Stomach (tissue), 8 donors: ENCODE measurements at regions not wholly inside any gene's neighbourhood (a gene's known extent, or its start where the extent isn't known, plus 50 kb on each side); places are given as distances from the start of the nearest gene placed in this dataset.

Experiments
- DNase-seq, 2 donors: peaks; one replicate each; pipeline versions ENCODE4 v3.0.0 to v3.0.0-alpha.2; 2013 to 2019
- H3K27ac ChIP-seq, 5 donors: fragments of 200-600 bp in 4 of 5; sonication (generic) in 4 of 5; one replicate each; pipeline ENCODE4 v1.5.1; 2013 to 2019; ENCODE audit warnings: mild to moderate bottlenecking in 1 of 5, moderate library complexity in 1 of 5
- H3K27me3 ChIP-seq, 3 donors: fragments of 200-600 bp; sonication (generic); one replicate each; pipeline ENCODE4 v1.5.1; 2017 to 2019; ENCODE audit warnings: mixed run types in 1 of 3
- H3K36me3 ChIP-seq, 4 donors: fragments of 200-600 bp; sonication (generic); 1 replicate in 3 of 4; 2 replicates in 1 of 4; pipeline ENCODE4 v1.5.1; 2016 to 2019
- H3K4me1 ChIP-seq, 4 donors: fragments of 200-600 bp; sonication (generic); one replicate each; pipeline ENCODE4 v1.5.1; 2016 to 2019
- H3K4me3 ChIP-seq, 4 donors: fragments of 200-600 bp; sonication (generic) in 3 of 4; one replicate each; pipeline ENCODE4 v1.5.1; 2016 to 2019; ENCODE audit warnings: mild to moderate bottlenecking in 1 of 4
- H3K9me3 ChIP-seq, 4 donors: fragments of 200-600 bp; sonication (generic); one replicate each; pipeline ENCODE4 v1.5.1; 2016 to 2019
- EP300 ChIP-seq: sonication (generic); formaldehyde crosslinking; IDR thresholded peaks from one replicate; pipeline ENCODE4 v1.6.1; 2017; ENCODE audit warnings: antibody characterized with exemption
- POLR2A ChIP-seq, 4 donors: fragments of 450-650 bp; IDR thresholded peaks; one replicate each; pipeline ENCODE4 v1.6.1; 2016; ENCODE audit warnings: antibody characterized with exemption in 4 of 4, control low read depth in 2 of 4, mild to moderate bottlenecking in 1 of 4, moderate library complexity in 1 of 4
- POLR2AphosphoS5 ChIP-seq, 3 donors: sonication (generic); formaldehyde crosslinking; IDR thresholded peaks; one replicate each; pipeline ENCODE4 v1.6.1; 2016; ENCODE audit warnings: antibody characterized with exemption in 3 of 3
- WGBS, 5 donors: extraction: QIAGEN DNeasy Blood & Tissue Kit in 3 of 5; methylation state at CpG; one replicate each; pipeline versions ENCODE4 v1.1.5 to v1.1.7; 2013 to 2018; 5-methylcytosine and 5-hydroxymethylcytosine counted together
- intact Hi-C: fragments of 100-400 bp; cut with DNase I; formaldehyde crosslinking; loops from one replicate; pipeline ENCODE4 v1.15.1; 2023; ENCODE audit warnings: low total_unique reads
- TF ChIP-seq, protein P1 (sequence below), 7 experiments: fragments of 450-650 bp in 4 of 7; fragments of 200-600 bp in 3 of 7; sonication (generic) in 3 of 7; IDR thresholded peaks; one replicate each; pipeline ENCODE4 v1.5.1; 2016 to 2019; ENCODE audit warnings: antibody characterized with exemption in 7 of 7, control low read depth in 2 of 7, mild to moderate bottlenecking in 1 of 7
- donor health status: healthy with polysubstance abuse.
- donor health status: Bipolar disorder and iron deficiency.
- donor health status: healthy.

GRCh38 chr5:8434501-8434900, 565.6 kb downstream of the MTRR start:
- TF ChIP-seq, protein P1, sequence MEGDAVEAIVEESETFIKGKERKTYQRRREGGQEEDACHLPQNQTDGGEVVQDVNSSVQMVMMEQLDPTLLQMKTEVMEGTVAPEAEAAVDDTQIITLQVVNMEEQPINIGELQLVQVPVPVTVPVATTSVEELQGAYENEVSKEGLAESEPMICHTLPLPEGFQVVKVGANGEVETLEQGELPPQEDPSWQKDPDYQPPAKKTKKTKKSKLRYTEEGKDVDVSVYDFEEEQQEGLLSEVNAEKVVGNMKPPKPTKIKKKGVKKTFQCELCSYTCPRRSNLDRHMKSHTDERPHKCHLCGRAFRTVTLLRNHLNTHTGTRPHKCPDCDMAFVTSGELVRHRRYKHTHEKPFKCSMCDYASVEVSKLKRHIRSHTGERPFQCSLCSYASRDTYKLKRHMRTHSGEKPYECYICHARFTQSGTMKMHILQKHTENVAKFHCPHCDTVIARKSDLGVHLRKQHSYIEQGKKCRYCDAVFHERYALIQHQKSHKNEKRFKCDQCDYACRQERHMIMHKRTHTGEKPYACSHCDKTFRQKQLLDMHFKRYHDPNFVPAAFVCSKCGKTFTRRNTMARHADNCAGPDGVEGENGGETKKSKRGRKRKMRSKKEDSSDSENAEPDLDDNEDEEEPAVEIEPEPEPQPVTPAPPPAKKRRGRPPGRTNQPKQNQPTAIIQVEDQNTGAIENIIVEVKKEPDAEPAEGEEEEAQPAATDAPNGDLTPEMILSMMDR (IDR thresholded peaks at IDR 0.05): no peak
- no peak for TF ChIP-seq POLR2A (IDR thresholded peaks at IDR 0.05)
- TF ChIP-seq POLR2AphosphoS5 (IDR thresholded peaks at IDR 0.05): no peak
- no peak for TF ChIP-seq EP300
- H3K4me1 ChIP-seq: no peaks in the 10 kb centered on the region
- intact Hi-C loops: no loop called here
- no peaks in the 10 kb centered on the region for H3K9me3 ChIP-seq
- 82 to 88% (median 85%) methylated on average over 2 of the region's 2 CpGs for WGBS, 5 donors
- no peaks in the 10 kb centered on the region for H3K36me3 ChIP-seq
- H3K27ac ChIP-seq: no peak overlapping the region
- no peak for DNase-seq
- H3K27me3 ChIP-seq: no peaks in the 10 kb centered on the region
- no peak overlapping the region for H3K4me3 ChIP-seq

- intact Hi-C loops: no loop called here
- no peak overlapping the region for H3K27ac ChIP-seq
- no peaks in the 10 kb centered on the region for H3K9me3 ChIP-seq
- no peak overlapping the region for H3K4me3 ChIP-seq
- H3K36me3 ChIP-seq: no peaks in the 10 kb centered on the region
- H3K27me3 ChIP-seq: no peaks in the 10 kb centered on the region
- WGBS, 5 donors: 7 to 35% (median 25%) methylated on average over 1 of the region's 1 CpG
- H3K4me1 ChIP-seq: no peaks in the 10 kb centered on the region
- TF ChIP-seq POLR2A (IDR thresholded peaks at IDR 0.05) (no peak), POLR2AphosphoS5 (IDR thresholded peaks at IDR 0.05) (no peak), EP300 (no peak)
- DNase-seq: no peak
These were observed 568.0 kb downstream of the MTRR start for GRCh38 chr5:8436924-8437323.

- no peak for DNase-seq
- H3K9me3 ChIP-seq: no peaks in the 10 kb centered on the region
- H3K27ac ChIP-seq: no peak overlapping the region
- TF ChIP-seq POLR2A (IDR thresholded peaks at IDR 0.05): no peak
- TF ChIP-seq, protein P1 (IDR thresholded peaks at IDR 0.05): no peak
- TF ChIP-seq POLR2AphosphoS5 (IDR thresholded peaks at IDR 0.05): no peak
- no peak for TF ChIP-seq EP300
- H3K4me1 ChIP-seq: no peaks in the 10 kb centered on the region
- H3K36me3 ChIP-seq: no peaks in the 10 kb centered on the region
- no peak overlapping the region for H3K4me3 ChIP-seq
- H3K27me3 ChIP-seq: no peaks in the 10 kb centered on the region
- WGBS, 5 donors: 11 to 44% (median 29%) methylated on average over 1 of the region's 1 CpG
- intact Hi-C loops: no loop called here
These were observed 576.2 kb downstream of the MTRR start for GRCh38 chr5:8445139-8445538.

DNA sequence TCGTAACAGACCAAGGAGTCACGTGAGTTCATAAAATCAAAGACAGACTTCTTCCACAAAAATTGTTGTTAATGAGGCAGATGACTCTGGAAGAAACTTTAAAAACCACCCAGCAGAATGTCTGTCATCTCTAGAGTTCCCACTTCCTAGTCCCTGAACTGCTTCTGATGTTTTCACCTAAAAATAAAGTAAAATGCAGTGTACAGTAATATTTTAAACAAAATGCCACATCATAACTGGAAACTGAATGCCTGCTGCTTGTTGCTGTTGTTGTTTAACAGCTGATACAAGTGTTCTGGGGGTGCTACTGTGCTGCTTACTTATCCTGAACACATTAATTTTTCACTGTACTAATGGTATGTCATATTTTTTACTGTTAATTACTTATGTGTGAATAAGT, 577.2 kb downstream of the MTRR start:
- no peak overlapping the region for H3K27ac ChIP-seq
- no peaks in the 10 kb centered on the region for H3K4me1 ChIP-seq
- no peaks in the 10 kb centered on the region for H3K9me3 ChIP-seq
- H3K27me3 ChIP-seq: no peaks in the 10 kb centered on the region
- TF ChIP-seq POLR2AphosphoS5 (IDR thresholded peaks at IDR 0.05) (no peak), EP300 (no peak), POLR2A (IDR thresholded peaks at IDR 0.05) (no peak)
- TF ChIP-seq, protein P1 (IDR thresholded peaks at IDR 0.05): no peak
- H3K36me3 ChIP-seq: peaks cover 0 to 6% (median 0%) of the 10 kb centered on the region in 4 donors
- WGBS, 5 donors: 46 to 91% (median 89%) methylated on average over 2 of the region's 2 CpGs
- no peak for DNase-seq
- intact Hi-C loops: no loop called here
- H3K4me3 ChIP-seq: no peak overlapping the region

DNA sequence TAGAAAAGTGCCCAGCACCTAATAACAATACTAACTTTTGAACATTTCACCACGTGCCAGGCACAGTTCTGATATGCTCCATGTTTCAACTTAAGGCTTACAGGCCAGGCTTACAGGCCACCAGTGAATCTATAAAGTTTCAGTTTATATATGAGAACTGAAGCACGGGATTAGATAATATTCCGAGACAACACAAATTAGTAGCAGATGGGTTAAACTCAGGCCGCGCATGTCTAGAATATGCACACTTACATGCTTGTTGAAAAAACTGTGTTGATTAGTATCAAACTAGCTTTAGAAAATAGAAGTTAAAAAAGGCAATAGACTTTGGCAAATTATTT, 587.9 kb downstream of the MTRR start:
- intact Hi-C loops: no loop called here
- TF ChIP-seq EP300 (no peak), POLR2AphosphoS5 (IDR thresholded peaks at IDR 0.05) (no peak), POLR2A (IDR thresholded peaks at IDR 0.05) (no peak)
- TF ChIP-seq, protein P1 (IDR thresholded peaks at IDR 0.05): no peak
- DNase-seq: no peak
- 59 to 73% (median 69%) methylated on average over 5 of the region's 5 CpGs for WGBS, 5 donors
- peaks cover 0 to 15% (median 2%) of the 10 kb centered on the region in 4 donors for H3K36me3 ChIP-seq
- peak overlapping the region in 3 of 4 donors; percentile 57 to 78 (median 77) for H3K4me3 ChIP-seq
- peaks cover 0 to 19% (median 6%) of the 10 kb centered on the region in 4 donors for H3K4me1 ChIP-seq
- H3K9me3 ChIP-seq: peaks cover 0 to 7% (median 0%) of the 10 kb centered on the region in 4 donors
- no peaks in the 10 kb centered on the region for H3K27me3 ChIP-seq
- H3K27ac ChIP-seq: peak overlapping the region in 4 of 5 donors; percentile 77 to 89 (median 86)
